IPS-15b (cell line): ENCODE measurements at regions not wholly inside any gene's neighbourhood (a gene's known extent, or its start where the extent isn't known, plus 50 kb on each side); places are given as distances from the start of the nearest gene placed in this dataset.

Experiments used
- H3K27me3 ChIP-seq: one replicate; pipeline ENCODE4 v1.6.1; 2013; ENCODE audit warnings: low read length; ENCODE audit not compliant: control insufficient read depth, insufficient read depth
- H3K36me3 ChIP-seq: one replicate; pipeline ENCODE4 v1.6.1; 2013; ENCODE audit warnings: low read length; ENCODE audit not compliant: control insufficient read depth, insufficient read depth
- H3K4me1 ChIP-seq: one replicate; pipeline ENCODE4 v1.6.1; 2013; ENCODE audit warnings: mild to moderate bottlenecking, low read length; ENCODE audit not compliant: control insufficient read depth, insufficient read depth
- H3K4me3 ChIP-seq: one replicate; pipeline ENCODE4 v1.5.1; 2013; ENCODE audit warnings: low read depth, low read length
- H3K9ac ChIP-seq: one replicate; pipeline ENCODE4 v1.6.1; 2013; ENCODE audit warnings: low read depth, mild to moderate bottlenecking, low read length
- H3K9me3 ChIP-seq: one replicate; pipeline ENCODE4 v1.6.1; 2013; ENCODE audit warnings: mild to moderate bottlenecking, low read length; ENCODE audit not compliant: control insufficient read depth, insufficient read depth

DNA sequence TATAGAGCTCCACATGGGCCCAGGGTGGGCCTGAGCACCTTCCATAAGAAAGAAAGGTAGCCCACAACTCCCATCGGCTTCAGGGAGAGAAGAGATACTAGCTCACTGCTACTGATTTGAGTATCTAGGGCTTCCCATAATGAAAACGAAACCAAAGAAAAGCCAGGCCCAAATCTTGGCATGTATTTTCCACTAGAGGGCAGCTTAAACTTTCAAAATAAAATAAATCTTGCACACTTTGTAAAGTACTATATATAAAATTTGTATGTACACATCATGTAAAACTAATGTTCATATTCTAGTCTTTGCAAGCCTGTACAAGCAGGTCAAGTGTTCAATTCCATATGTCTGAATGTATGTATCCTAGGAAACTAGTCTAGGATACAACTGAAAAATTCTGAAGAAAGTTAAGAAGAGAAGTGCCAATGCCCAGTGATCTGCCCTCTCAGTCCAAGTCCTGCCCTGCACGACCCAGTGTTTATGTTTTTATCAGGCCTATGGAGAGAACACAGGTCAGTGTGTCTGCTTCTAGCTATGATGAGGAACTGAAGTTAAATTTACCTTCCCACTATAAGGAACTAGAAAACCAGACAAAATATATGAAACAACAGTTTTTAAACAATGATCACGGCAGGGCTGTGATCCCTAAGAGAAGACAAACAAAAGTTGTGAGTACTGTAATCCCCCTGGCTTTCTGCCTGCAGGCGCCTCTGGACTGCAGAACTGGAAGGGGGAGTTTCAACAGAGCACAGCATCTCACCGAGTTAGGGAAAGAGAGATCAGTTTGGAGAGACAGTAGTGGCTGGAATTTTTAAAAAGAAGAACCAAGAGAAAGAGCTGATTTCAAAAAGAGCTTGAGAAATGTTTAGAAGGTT, 475.7 kb downstream of the UQCRFS1 start:
- Histone ChIP-seq H3K4me3 (no peak overlapping the region), H3K36me3 (no peaks in the 10 kb centered on the region), H3K9ac (no peak overlapping the region), H3K4me1 (no peaks in the 10 kb centered on the region), H3K9me3 (no peaks in the 10 kb centered on the region), H3K27me3 (peaks cover 2% of the 10 kb centered on the region)

- H3K36me3 ChIP-seq: no peaks in the 10 kb centered on the region
- H3K4me3 ChIP-seq: no peak overlapping the region
- H3K4me1 ChIP-seq: no peaks in the 10 kb centered on the region
- no peak overlapping the region for H3K9ac ChIP-seq
- H3K27me3 ChIP-seq: peaks cover 2% of the 10 kb centered on the region
- H3K9me3 ChIP-seq: no peaks in the 10 kb centered on the region
Observed at GRCh38 chr19:28736528-28736927, 476.4 kb downstream of the UQCRFS1 start.

DNA sequence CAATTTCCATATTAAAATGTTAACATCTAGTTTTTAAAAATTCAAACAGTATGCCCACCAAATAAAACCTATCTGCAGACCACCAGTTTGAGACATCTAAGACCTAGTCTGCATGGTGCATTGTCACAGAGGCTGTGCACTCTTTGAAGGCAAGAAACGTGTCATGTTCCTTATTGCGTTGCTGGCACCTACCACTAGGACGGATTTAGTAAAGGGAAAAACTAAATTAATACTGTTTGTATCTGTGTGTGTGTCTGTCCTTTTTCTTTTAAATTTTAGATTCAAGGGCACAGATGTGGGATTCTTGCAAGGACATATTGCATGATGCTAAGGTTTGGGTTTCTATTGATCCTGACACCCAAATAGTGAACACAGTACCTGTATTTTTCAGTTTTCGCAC, 481.4 kb downstream of the UQCRFS1 start:
- no peak overlapping the region for H3K9ac ChIP-seq
- H3K27me3 ChIP-seq: peaks cover 22% of the 10 kb centered on the region
- no peaks in the 10 kb centered on the region for H3K36me3 ChIP-seq
- H3K9me3 ChIP-seq: no peaks in the 10 kb centered on the region
- peaks cover under 1% of the 10 kb centered on the region for H3K4me1 ChIP-seq
- no peak overlapping the region for H3K4me3 ChIP-seq

GRCh38 chr19:28730791-28731512, 482.0 kb downstream of the UQCRFS1 start:
- Histone ChIP-seq H3K27me3 (peaks cover 20% of the 10 kb centered on the region), H3K9me3 (no peaks in the 10 kb centered on the region), H3K4me3 (no peak overlapping the region), H3K9ac (no peak overlapping the region), H3K4me1 (peaks cover 5% of the 10 kb centered on the region), H3K36me3 (no peaks in the 10 kb centered on the region)

DNA sequence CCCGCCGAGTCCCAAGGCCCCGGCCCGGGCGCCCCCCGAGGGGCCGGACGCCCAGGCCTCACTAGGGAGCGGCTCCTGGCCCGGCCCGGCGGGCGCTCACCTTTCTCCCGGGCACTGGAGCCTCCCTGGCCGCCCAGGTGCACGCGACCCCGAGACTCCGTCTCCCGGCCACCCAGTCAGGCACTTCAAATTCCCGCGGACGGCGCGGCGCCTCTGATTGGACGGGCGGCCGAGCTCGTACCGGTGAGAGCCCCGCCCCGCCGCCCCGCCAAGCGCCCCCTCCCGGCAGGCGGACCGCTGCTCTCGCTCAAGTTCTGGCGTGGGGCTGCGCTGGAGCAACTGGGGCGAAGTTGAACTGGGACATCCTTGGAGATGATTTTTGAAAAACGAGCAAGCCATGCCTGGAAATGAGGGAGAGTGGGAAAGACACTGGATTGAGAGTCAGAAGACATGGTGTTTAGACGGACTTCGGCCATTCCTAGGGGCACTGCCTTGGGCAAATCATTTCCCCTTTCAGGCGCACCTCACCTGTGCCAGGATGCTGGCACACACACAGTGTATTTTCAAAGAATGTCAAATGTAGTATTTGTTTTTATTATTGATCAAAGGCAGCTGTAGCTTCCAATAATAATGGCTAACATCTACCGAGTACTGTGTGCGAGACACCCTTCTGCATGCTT, 485.3 kb downstream of the UQCRFS1 start:
- Histone ChIP-seq H3K36me3 (peaks cover 3% of the 10 kb centered on the region), H3K27me3 (peaks cover 20% of the 10 kb centered on the region), H3K9me3 (no peaks in the 10 kb centered on the region), H3K4me3 (peak overlapping the region; percentile 87), H3K9ac (peak overlapping the region; percentile 37), H3K4me1 (peaks cover 5% of the 10 kb centered on the region)

GRCh38 chr19:28726533-28727479, 486.1 kb downstream of the UQCRFS1 start:
- Histone ChIP-seq H3K9me3 (no peaks in the 10 kb centered on the region), H3K36me3 (peaks cover 3% of the 10 kb centered on the region), H3K4me1 (peaks cover 5% of the 10 kb centered on the region), H3K4me3 (peak overlapping the region; percentile 87), H3K27me3 (peaks cover 20% of the 10 kb centered on the region), H3K9ac (peak overlapping the region; percentile 37)

GRCh38 chr19:28718909-28719308, 494.0 kb downstream of the UQCRFS1 start:
- no peaks in the 10 kb centered on the region for H3K9me3 ChIP-seq
- no peaks in the 10 kb centered on the region for H3K4me1 ChIP-seq
- H3K4me3 ChIP-seq: no peak overlapping the region
- no peak overlapping the region for H3K9ac ChIP-seq
- H3K27me3 ChIP-seq: no peaks in the 10 kb centered on the region
- H3K36me3 ChIP-seq: peaks cover 10% of the 10 kb centered on the region

- H3K27me3 ChIP-seq: no peaks in the 10 kb centered on the region
Observed at GRCh38 chr19:28715157-28715556, 497.8 kb downstream of the UQCRFS1 start.

DNA sequence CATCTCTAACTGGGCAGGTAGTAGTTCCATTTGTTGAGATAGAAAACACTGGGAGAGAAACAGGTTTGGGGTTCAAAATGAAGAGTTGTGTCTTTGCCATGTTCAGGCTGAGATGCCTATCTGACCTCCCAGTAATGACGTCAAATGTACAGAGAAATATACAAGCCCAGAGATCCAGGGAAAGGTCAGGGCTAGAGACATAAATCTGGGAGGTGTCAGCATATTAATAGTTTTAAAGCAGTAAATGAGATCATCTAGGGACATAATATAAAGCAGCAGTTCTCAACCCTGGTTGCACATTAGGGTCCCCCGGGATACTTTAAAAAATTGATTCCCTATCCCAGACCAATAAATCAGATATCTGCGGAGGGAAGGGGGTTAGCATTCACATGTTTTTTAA, 501.5 kb downstream of the UQCRFS1 start:
- Histone ChIP-seq H3K36me3 (no peaks in the 10 kb centered on the region), H3K4me3 (no peak overlapping the region), H3K4me1 (no peaks in the 10 kb centered on the region), H3K9ac (no peak overlapping the region), H3K9me3 (no peaks in the 10 kb centered on the region), H3K27me3 (no peaks in the 10 kb centered on the region)

More at GRCh38 chr19:28715157-28715556, 497.8 kb downstream of the UQCRFS1 start:
- Histone ChIP-seq H3K4me1 (no peaks in the 10 kb centered on the region), H3K36me3 (no peaks in the 10 kb centered on the region), H3K9me3 (no peaks in the 10 kb centered on the region), H3K9ac (no peak overlapping the region), H3K4me3 (no peak overlapping the region)

- Histone ChIP-seq H3K9me3 (no peaks in the 10 kb centered on the region), H3K9ac (no peak overlapping the region), H3K4me3 (no peak overlapping the region), H3K36me3 (no peaks in the 10 kb centered on the region), H3K4me1 (no peaks in the 10 kb centered on the region), H3K27me3 (no peaks in the 10 kb centered on the region)
Observed at GRCh38 chr19:28710278-28710677, 502.7 kb downstream of the UQCRFS1 start.

- Histone ChIP-seq H3K9me3 (no peaks in the 10 kb centered on the region), H3K36me3 (no peaks in the 10 kb centered on the region), H3K4me3 (no peak overlapping the region), H3K4me1 (no peaks in the 10 kb centered on the region), H3K9ac (no peak overlapping the region), H3K27me3 (no peaks in the 10 kb centered on the region)
Observed at GRCh38 chr19:28706693-28707092, 506.3 kb downstream of the UQCRFS1 start.
